ENCODE measurements at regions not wholly inside any gene's neighbourhood (a gene's known extent, or its start where the extent isn't known, plus 50 kb on each side); places are given as distances from the start of the nearest gene placed in this dataset.

DNA sequence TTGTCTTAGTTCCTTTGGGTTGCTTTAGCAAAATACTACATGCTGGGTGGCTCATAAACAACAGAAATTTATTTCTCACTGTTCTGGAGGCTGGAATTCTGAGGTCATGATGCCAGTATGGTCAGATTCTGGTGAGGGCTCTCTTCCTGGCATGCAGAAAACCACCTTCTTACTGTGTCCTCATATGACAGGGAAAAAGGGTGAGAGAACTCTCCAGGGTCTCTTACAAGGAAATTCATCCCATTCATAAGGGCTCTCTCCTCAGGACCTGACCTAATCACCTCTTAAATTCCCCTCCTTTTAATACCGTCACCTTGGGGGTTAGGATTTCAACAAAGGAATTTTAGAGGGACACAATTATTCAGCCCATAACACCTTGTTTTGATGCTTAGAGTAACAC lies 243.1 kb upstream of the TNP1 start:
- intact Hi-C loops (cut with DNase I) = no loop called here
- Histone ChIP-seq H3K36me3 (ENCODE audit: insufficient read depth in 1 of 2, low read depth in 1 of 2) (no peaks in the 10 kb centered on the region), H3K4me1 (peaks cover 23% of the 10 kb centered on the region), H3K27ac (no peak overlapping the region), H3K4me3 (no peak overlapping the region), H3K27me3 (ENCODE audit: insufficient read depth in 3 of 3, low read length in 2 of 3) (no peaks in the 10 kb centered on the region), H3K9me3 (no peaks in the 10 kb centered on the region)
- ATAC-seq (no peak), DNase-seq (no peak)
- TF ChIP-seq, protein P1, sequence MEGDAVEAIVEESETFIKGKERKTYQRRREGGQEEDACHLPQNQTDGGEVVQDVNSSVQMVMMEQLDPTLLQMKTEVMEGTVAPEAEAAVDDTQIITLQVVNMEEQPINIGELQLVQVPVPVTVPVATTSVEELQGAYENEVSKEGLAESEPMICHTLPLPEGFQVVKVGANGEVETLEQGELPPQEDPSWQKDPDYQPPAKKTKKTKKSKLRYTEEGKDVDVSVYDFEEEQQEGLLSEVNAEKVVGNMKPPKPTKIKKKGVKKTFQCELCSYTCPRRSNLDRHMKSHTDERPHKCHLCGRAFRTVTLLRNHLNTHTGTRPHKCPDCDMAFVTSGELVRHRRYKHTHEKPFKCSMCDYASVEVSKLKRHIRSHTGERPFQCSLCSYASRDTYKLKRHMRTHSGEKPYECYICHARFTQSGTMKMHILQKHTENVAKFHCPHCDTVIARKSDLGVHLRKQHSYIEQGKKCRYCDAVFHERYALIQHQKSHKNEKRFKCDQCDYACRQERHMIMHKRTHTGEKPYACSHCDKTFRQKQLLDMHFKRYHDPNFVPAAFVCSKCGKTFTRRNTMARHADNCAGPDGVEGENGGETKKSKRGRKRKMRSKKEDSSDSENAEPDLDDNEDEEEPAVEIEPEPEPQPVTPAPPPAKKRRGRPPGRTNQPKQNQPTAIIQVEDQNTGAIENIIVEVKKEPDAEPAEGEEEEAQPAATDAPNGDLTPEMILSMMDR (IDR thresholded peaks at IDR 0.05) = no peak
- WGBS, 3 donors = 80 to 90% (median 82%) methylated on average over 1 of the region's 1 CpG

DNA sequence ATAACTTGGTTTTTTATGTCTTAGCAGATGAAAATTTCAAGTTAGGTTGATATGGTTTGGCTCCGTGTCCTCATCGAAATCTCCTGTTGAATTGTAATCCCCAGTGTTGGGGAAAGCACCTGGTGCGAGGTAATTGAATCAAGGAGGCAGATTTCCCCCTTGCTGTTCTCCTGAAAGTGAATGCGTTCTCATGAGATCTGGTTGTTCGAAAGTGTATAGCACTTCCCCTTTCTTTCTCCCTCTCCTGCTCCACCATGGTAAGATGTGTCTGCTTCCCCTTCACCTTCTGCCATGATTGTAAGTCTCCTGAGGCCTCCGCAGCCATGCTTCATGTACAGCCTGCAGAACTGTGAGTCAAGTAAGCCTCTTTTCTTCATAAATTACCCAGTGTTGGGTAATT lies 242.1 kb upstream of the TNP1 start:
- Histone ChIP-seq H3K4me3 (no peak overlapping the region), H3K27me3 (ENCODE audit: insufficient read depth in 3 of 3, low read length in 2 of 3) (no peaks in the 10 kb centered on the region), H3K36me3 (ENCODE audit: insufficient read depth in 1 of 2, low read depth in 1 of 2) (no peaks in the 10 kb centered on the region), H3K27ac (no peak overlapping the region), H3K4me1 (peaks cover 14% of the 10 kb centered on the region), H3K9me3 (no peaks in the 10 kb centered on the region)
- intact Hi-C loops (cut with DNase I) = no loop called here
- DNase-seq (no peak), ATAC-seq (no peak)
- 94 to 97% (median 94%) methylated on average over 6 of the region's 6 CpGs for WGBS, 3 donors
- TF ChIP-seq, protein P1 (IDR thresholded peaks at IDR 0.05) = no peak

DNA sequence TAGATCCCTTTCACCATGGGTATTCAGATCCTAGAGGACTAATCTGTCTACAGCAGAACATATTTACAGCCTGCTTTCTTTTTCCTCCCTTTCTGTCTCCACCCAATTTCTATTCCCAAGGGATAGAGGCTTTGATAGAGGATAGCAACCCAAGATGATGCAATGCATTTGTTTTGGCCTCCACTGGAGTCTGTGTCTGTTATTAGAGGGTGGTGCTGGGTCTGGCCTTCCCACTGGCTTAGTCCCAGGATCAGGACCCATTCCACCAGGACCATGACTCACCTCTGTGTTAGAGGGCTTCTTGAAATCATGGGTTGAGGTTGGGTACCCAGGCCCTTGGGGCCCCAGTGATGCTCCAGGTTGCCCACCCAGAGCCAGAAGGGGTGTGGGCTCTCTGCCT lies 239.7 kb upstream of the TNP1 start:
- Histone ChIP-seq H3K9me3 (no peaks in the 10 kb centered on the region), H3K4me3 (no peak overlapping the region), H3K27ac (no peak overlapping the region), H3K36me3 (ENCODE audit: insufficient read depth in 1 of 2, low read depth in 1 of 2) (no peaks in the 10 kb centered on the region), H3K4me1 (peaks cover 2% of the 10 kb centered on the region), H3K27me3 (ENCODE audit: insufficient read depth in 3 of 3, low read length in 2 of 3) (no peaks in the 10 kb centered on the region)
- TF ChIP-seq, protein P1 (IDR thresholded peaks at IDR 0.05) = no peak
- intact Hi-C loops (cut with DNase I) = no loop called here
- peak in 2 of 4 donors; percentile 25 to 55 for ATAC-seq
- peak; percentile 25 to 60 for DNase-seq

DNA sequence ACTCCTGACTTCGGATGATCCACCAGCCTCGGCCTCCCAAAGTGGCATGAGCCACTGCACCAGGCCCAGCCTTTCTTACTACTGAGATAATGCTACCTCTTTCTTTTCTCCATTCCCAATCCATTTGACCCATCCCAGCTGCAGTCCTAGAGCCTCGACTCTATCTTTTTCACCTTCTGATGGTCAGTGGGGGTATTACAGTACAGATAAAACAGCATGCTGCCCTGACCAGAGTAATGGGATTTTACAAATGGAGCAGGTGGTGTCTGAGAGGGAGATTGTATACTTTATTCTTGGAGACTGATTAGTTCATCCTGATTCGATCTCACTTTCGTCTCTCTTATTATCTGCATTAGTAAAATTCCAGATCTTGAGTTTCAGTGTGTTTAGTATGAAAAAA lies 238.6 kb upstream of the TNP1 start:
- ATAC-seq (no peak), DNase-seq (no peak)
- no peaks in the 10 kb centered on the region for H3K36me3 ChIP-seq (ENCODE audit: insufficient read depth in 1 of 2, low read depth in 1 of 2)
- H3K4me1 ChIP-seq = no peaks in the 10 kb centered on the region
- TF ChIP-seq, protein P1 (IDR thresholded peaks at IDR 0.05) = no peak
- H3K9me3 ChIP-seq = no peaks in the 10 kb centered on the region
- no peak overlapping the region for H3K27ac ChIP-seq
- no peaks in the 10 kb centered on the region for H3K27me3 ChIP-seq (ENCODE audit: insufficient read depth in 3 of 3, low read length in 2 of 3)
- intact Hi-C loops (cut with DNase I) = no loop called here
- WGBS, 3 donors = 93 to 94% (median 93%) methylated on average over 5 of the region's 5 CpGs
- no peak overlapping the region for H3K4me3 ChIP-seq

DNA sequence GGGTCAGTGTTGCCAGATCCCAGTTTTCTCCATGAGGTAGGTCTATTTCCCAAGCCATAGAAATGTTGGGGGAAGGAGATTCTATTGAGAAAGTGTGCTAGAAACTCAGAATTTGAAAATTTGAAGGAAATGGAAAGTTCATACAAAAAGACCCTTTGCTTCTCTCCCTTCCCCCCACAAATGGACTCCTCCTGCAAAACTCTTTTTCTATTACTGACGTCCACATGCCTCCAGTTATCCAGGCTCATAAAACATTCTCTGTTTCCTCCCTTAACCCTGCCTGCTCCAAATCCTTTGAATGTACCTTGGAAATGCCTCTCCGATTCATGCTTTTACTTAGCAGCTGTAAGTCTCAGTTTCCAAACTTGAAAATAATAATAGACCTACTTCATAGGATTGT lies 237.5 kb upstream of the TNP1 start:
- Histone ChIP-seq H3K36me3 (ENCODE audit: insufficient read depth in 1 of 2, low read depth in 1 of 2) (no peaks in the 10 kb centered on the region), H3K4me1 (no peaks in the 10 kb centered on the region), H3K27me3 (ENCODE audit: insufficient read depth in 3 of 3, low read length in 2 of 3) (no peaks in the 10 kb centered on the region), H3K27ac (no peak overlapping the region), H3K9me3 (no peaks in the 10 kb centered on the region), H3K4me3 (no peak overlapping the region)
- ATAC-seq = no peak
- WGBS, 3 donors = 89 to 94% (median 91%) methylated on average over 2 of the region's 2 CpGs
- TF ChIP-seq, protein P1 (IDR thresholded peaks at IDR 0.05) = no peak
- no peak for DNase-seq
- intact Hi-C loops (cut with DNase I) = no loop called here

Data from psoas muscle (tissue), 7 donors.